Esophagus muscularis mucosa (tissue), 3 donors: ENCODE measurements at regions not wholly inside any gene's neighbourhood (a gene's known extent, or its start where the extent isn't known, plus 50 kb on each side); places are given as distances from the start of the nearest gene placed in this dataset.

ENCODE experiments used
- POLR2A ChIP-seq: fragments of 450-650 bp; IDR thresholded peaks from one replicate; pipeline ENCODE4 v1.6.1; 2017; ENCODE audit warnings: antibody characterized with exemption, moderate library complexity, mild to moderate bottlenecking, low read depth
- TF ChIP-seq, protein P1 (sequence below), 3 experiments: fragments of 200-600 bp in 2 of 3; fragments of 450-650 bp in 1 of 3; sonication (generic) in 2 of 3; IDR thresholded peaks; one replicate each; pipeline ENCODE4 v1.5.1; 2017 to 2019; ENCODE audit warnings: antibody characterized with exemption in 3 of 3, mild to moderate bottlenecking in 2 of 3, moderate library complexity in 1 of 3

DNA sequence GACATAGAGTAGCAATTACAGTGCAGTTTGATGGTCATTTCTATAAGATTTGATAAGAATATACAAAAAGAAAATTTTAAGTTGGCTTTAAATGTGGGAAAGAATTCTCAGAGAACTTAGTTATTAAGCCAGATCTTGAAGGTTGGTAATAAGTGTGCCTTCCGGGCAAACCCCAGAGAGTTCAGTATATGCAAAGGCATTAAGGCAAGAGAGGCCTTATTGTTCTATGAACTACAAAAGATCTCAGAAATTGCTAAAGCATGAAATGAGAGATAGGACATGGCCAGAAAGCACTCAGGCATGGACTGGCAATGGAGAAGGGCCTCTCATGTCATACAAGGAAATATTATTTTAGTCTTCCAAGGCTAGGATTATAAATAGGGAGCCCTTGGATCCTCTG, 390.2 kb upstream of the C1orf87 start:
- TF ChIP-seq, protein P1, sequence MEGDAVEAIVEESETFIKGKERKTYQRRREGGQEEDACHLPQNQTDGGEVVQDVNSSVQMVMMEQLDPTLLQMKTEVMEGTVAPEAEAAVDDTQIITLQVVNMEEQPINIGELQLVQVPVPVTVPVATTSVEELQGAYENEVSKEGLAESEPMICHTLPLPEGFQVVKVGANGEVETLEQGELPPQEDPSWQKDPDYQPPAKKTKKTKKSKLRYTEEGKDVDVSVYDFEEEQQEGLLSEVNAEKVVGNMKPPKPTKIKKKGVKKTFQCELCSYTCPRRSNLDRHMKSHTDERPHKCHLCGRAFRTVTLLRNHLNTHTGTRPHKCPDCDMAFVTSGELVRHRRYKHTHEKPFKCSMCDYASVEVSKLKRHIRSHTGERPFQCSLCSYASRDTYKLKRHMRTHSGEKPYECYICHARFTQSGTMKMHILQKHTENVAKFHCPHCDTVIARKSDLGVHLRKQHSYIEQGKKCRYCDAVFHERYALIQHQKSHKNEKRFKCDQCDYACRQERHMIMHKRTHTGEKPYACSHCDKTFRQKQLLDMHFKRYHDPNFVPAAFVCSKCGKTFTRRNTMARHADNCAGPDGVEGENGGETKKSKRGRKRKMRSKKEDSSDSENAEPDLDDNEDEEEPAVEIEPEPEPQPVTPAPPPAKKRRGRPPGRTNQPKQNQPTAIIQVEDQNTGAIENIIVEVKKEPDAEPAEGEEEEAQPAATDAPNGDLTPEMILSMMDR (IDR thresholded peaks at IDR 0.05) = no peak
- no peak for TF ChIP-seq POLR2A
